ENCODE measurements at regions not wholly inside any gene's neighbourhood (a gene's known extent, or its start where the extent isn't known, plus 50 kb on each side); places are given as distances from the start of the nearest gene placed in this dataset.

DNA sequence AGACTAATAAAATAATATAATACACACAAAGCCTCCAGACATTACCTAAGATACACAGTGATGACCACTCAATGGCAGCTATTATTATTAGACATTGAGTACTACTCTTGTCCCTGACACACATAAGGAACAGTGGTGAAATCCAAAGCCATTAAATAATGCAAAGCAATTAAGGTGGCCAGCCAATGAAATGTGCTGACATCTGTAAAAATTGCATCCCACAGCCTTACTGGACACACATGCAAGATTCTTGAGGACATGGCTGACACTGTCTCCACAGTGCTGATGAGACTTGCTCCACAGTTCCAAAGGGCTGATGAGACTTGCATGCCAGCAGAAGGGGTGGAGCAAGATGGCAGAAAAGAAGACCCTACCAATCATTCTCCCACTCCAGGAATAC is 447.5 kb downstream of the IRX1 start:
- no peak overlapping the region for H3K14ac ChIP-seq (ENCODE audit: insufficient read depth, low read length)
- DNase-seq, result no peak
- Mint-ChIP-seq H3K27me3 (ENCODE audit: low read depth) (peaks cover 2% of the 10 kb centered on the region; the same call in 1 of the 2 replicates), H3K4me3 (no peak overlapping the region), H3K36me3 (ENCODE audit: insufficient read depth in 1 of 3, low read depth in 3 of 3) (no peaks in the 10 kb centered on the region), H3K9me3 (peaks cover 0 to 2% of the 10 kb centered on the region in 2 experiments; a peak in 2 of 5 replicates), H3K27ac (no peak overlapping the region; a peak in 1 of 7 replicates), H3K4me1 (no peaks in the 10 kb centered on the region)
- H2BK20ac ChIP-seq (ENCODE audit: low read depth, low read length, poor library complexity, severe bottlenecking), result no peak overlapping the region
- no peaks in the 10 kb centered on the region for H3K9me3 ChIP-seq (ENCODE audit: control insufficient read depth, low read depth, low read length)
- no peak overlapping the region for H2BK15ac ChIP-seq (ENCODE audit: low read depth, low read length)
- no peak overlapping the region for H4K91ac ChIP-seq (ENCODE audit: insufficient read length, low read depth, low read length)
- H3K27me3 ChIP-seq (ENCODE audit: insufficient read depth, low read length), result no peaks in the 10 kb centered on the region
- H3K4ac ChIP-seq (ENCODE audit: low read depth, low read length), result no peak overlapping the region
- TF ChIP-seq, protein P1, sequence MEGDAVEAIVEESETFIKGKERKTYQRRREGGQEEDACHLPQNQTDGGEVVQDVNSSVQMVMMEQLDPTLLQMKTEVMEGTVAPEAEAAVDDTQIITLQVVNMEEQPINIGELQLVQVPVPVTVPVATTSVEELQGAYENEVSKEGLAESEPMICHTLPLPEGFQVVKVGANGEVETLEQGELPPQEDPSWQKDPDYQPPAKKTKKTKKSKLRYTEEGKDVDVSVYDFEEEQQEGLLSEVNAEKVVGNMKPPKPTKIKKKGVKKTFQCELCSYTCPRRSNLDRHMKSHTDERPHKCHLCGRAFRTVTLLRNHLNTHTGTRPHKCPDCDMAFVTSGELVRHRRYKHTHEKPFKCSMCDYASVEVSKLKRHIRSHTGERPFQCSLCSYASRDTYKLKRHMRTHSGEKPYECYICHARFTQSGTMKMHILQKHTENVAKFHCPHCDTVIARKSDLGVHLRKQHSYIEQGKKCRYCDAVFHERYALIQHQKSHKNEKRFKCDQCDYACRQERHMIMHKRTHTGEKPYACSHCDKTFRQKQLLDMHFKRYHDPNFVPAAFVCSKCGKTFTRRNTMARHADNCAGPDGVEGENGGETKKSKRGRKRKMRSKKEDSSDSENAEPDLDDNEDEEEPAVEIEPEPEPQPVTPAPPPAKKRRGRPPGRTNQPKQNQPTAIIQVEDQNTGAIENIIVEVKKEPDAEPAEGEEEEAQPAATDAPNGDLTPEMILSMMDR (conservative IDR thresholded peaks at IDR 0.05), result no peak
- no peak overlapping the region for H4K8ac ChIP-seq (replicated peaks; ENCODE audit: insufficient read length, low read depth, low read length)
- H3K79me1 ChIP-seq (ENCODE audit: insufficient read depth, low read depth, low read length, poor library complexity, severe bottlenecking), result no peaks in the 10 kb centered on the region
- H3K23me2 ChIP-seq (ENCODE audit: insufficient read length, low read depth, low read length, poor library complexity, severe bottlenecking), result no peaks in the 10 kb centered on the region
- no peak overlapping the region for H3K9ac ChIP-seq (ENCODE audit: extremely low read depth, insufficient read length, low read length)
- no peak overlapping the region for H2BK12ac ChIP-seq (ENCODE audit: insufficient read length, low read depth, low read length)
- no peaks in the 10 kb centered on the region for H3K4me1 ChIP-seq (ENCODE audit: insufficient read depth, low read length)
- no peaks in the 10 kb centered on the region; the same call in 1 of the 2 replicates for H3K79me2 ChIP-seq (ENCODE audit: insufficient read depth, low read length)
- H4K5ac ChIP-seq (ENCODE audit: insufficient read length, low read depth, low read length), result no peak overlapping the region
- no peak overlapping the region for H3K4me2 ChIP-seq (ENCODE audit: insufficient read depth, insufficient read length, low read length)
- no peaks in the 10 kb centered on the region for H4K20me1 ChIP-seq (ENCODE audit: control insufficient read depth, insufficient read depth, insufficient read length)
- H2BK5ac ChIP-seq (ENCODE audit: insufficient read length, low read length), result no peak overlapping the region
- no peak overlapping the region for H3K18ac ChIP-seq (ENCODE audit: insufficient read length, low read depth, low read length)
- no peak overlapping the region for H2AFZ ChIP-seq (ENCODE audit: low read length)
- H3T11ph ChIP-seq (ENCODE audit: low read length), result no peak overlapping the region
- no peak overlapping the region for H2AK5ac ChIP-seq (ENCODE audit: insufficient read length, low read length)
- H3K27ac ChIP-seq (ENCODE audit: insufficient read length, low read depth, low read length), result no peak overlapping the region
- H3K23ac ChIP-seq (ENCODE audit: insufficient read length, low read depth, low read length), result no peak overlapping the region
- no peak overlapping the region for H3K56ac ChIP-seq (ENCODE audit: insufficient read length, low read depth, low read length)
- H2BK120ac ChIP-seq (ENCODE audit: low read depth, low read length, poor library complexity, severe bottlenecking), result no peak overlapping the region

All from H9 (cell line).